NB4 (cell line): ENCODE measurements at regions not wholly inside any gene's neighbourhood (a gene's known extent, or its start where the extent isn't known, plus 50 kb on each side); places are given as distances from the start of the nearest gene placed in this dataset.

Source experiments
- CTCF ChIP-seq: IDR thresholded peaks from one replicate; pipeline ENCODE4 v1.5.1; 2012; ENCODE audit warnings: low read depth, low read length
- POLR2A ChIP-seq: IDR thresholded peaks from 2 replicates; pipeline ENCODE4 v1.6.1; 2011; ENCODE audit warnings: mild to moderate bottlenecking; ENCODE audit not compliant: insufficient read length; ENCODE audit errors: extremely low read depth

- TF ChIP-seq CTCF (no peak), POLR2A (no peak)
Measured at GRCh38 chr5:40332970-40333369, 346.7 kb upstream of the PTGER4 start.
